Skeletal muscle tissue (tissue), 3 donors: ENCODE measurements at regions not wholly inside any gene's neighbourhood (a gene's known extent, or its start where the extent isn't known, plus 50 kb on each side); places are given as distances from the start of the nearest gene placed in this dataset.

Experiments used
- H3K27ac ChIP-seq: one replicate; pipeline ENCODE4 v1.7.0; 2013; ENCODE audit warnings: mild to moderate bottlenecking, low read depth, low read length, inconsistent platforms
- H3K27me3 ChIP-seq, 3 donors: one replicate each; pipeline ENCODE4 v1.7.0; 2013; ENCODE audit warnings: low read length in 3 of 3; ENCODE audit not compliant: control insufficient read depth in 3 of 3, insufficient read depth in 3 of 3
- H3K36me3 ChIP-seq, 3 donors: one replicate each; pipeline ENCODE4 v1.7.0; 2013; ENCODE audit warnings: low read length in 3 of 3; ENCODE audit not compliant: control insufficient read depth in 3 of 3, insufficient read depth in 3 of 3
- H3K4me1 ChIP-seq, 3 donors: one replicate each; pipeline ENCODE4 v1.7.0; 2013; ENCODE audit warnings: low read length in 3 of 3, mild to moderate bottlenecking in 3 of 3; ENCODE audit not compliant: control insufficient read depth in 3 of 3, insufficient read depth in 3 of 3
- H3K4me3 ChIP-seq, 3 donors: one replicate each; pipeline ENCODE4 v1.7.0; 2013; ENCODE audit warnings: low read length in 3 of 3
- H3K9ac ChIP-seq, 3 donors: one replicate each; pipeline ENCODE4 v1.7.0; 2013; ENCODE audit warnings: low read length in 3 of 3, mild to moderate bottlenecking in 3 of 3, moderate library complexity in 2 of 3, low read depth in 1 of 3
- H3K9me3 ChIP-seq, 3 donors: one replicate each; pipeline ENCODE4 v1.7.0; 2013; ENCODE audit warnings: low read length in 3 of 3; ENCODE audit not compliant: control insufficient read depth in 3 of 3
- donor health status: Osteomylitis.

DNA sequence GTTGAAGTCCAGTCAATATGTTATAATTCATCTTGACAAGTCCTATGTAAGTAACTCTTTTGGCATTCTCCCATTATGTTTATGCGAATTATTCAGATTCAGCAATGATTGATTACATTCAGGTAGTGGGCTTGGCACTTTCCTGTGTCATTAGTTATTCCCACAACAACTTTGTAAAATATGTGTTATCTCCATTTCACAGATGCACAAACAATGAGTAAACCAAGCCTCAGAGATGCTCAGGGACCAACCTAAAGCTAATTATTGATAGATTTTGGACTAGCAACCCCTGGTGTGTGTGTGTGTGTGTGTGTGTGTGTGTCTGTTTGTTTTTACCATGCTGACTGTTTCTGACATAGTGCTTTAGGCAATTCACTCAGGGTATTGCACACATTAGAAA, 371.1 kb upstream of the C1orf87 start:
- no peaks in the 10 kb centered on the region for H3K9me3 ChIP-seq
- no peak overlapping the region for H3K27ac ChIP-seq
- no peak overlapping the region for H3K9ac ChIP-seq
- H3K4me3 ChIP-seq, result no peak overlapping the region
- H3K27me3 ChIP-seq, result no peaks in the 10 kb centered on the region
- no peaks in the 10 kb centered on the region for H3K36me3 ChIP-seq
- H3K4me1 ChIP-seq, result no peaks in the 10 kb centered on the region

DNA sequence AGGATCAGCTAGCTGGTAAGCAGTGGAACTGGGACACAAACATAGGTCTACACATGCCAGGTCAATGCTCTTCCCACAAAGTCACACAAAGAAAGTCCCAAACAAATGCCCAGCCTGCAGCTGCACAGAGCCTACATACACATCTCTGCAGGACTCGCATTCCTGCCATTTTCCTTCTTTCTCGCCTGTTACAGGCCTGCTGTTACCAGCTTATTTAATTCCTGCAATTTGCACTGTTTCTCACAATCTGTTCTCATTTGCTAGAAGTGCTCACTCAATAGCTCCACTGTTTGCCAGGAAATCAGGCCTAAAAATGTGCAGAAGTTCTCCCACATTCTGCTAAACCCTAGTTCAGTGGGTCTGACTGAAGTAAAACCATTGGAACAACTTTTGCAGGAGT, 362.6 kb upstream of the C1orf87 start:
- Histone ChIP-seq H3K4me3 (no peak overlapping the region), H3K9me3 (no peaks in the 10 kb centered on the region), H3K4me1 (no peaks in the 10 kb centered on the region), H3K36me3 (no peaks in the 10 kb centered on the region), H3K9ac (no peak overlapping the region), H3K27me3 (no peaks in the 10 kb centered on the region), H3K27ac (no peak overlapping the region)

DNA sequence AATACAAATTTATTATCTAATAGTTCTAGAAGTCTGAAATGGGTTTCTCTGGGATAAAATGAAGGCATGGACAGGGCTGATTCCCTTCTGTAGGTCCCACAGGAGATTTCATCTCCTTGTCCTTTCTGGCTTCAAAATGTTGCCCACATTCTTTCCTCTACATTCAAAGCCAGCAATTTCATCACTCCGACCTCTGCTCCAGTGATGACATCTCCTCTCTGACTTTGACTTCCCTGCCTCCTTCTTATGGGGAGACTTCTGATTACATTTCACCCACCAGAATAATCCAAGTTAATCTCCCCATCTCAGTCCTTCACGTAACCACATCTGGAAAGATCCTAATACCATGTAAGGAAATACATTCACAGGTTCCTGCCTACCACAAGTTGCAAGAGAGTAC, 358.0 kb upstream of the C1orf87 start:
- no peaks in the 10 kb centered on the region for H3K9me3 ChIP-seq
- H3K36me3 ChIP-seq, result no peaks in the 10 kb centered on the region

DNA sequence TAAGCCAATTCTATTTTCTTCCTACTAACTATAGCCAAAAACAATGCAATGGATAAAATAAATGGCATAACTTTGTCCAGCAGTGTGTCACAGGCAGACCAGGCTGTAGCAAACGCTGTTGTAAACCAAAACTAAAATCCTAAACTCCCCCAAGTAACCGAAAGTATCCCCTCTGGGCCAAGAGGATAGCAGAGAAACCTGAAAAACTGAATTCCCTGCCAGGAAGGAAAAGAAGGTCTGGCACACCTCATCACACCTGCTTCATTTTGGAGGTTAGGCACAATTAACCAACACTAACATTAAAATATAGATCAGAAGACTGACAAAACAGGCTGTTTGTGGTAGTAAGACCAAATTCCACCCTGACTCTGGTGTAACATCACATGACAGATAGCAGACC, 356.8 kb upstream of the C1orf87 start:
- H3K9me3 ChIP-seq, result no peaks in the 10 kb centered on the region
- no peak overlapping the region for H3K4me3 ChIP-seq
- no peaks in the 10 kb centered on the region for H3K36me3 ChIP-seq
- H3K4me1 ChIP-seq, result no peaks in the 10 kb centered on the region
- H3K9ac ChIP-seq, result no peak overlapping the region
- no peak overlapping the region for H3K27ac ChIP-seq
- no peaks in the 10 kb centered on the region for H3K27me3 ChIP-seq

More for the DNA sequence above, 358.0 kb upstream of the C1orf87 start:
- Histone ChIP-seq H3K4me3 (no peak overlapping the region), H3K27me3 (no peaks in the 10 kb centered on the region), H3K9ac (no peak overlapping the region), H3K27ac (no peak overlapping the region), H3K4me1 (no peaks in the 10 kb centered on the region)

DNA sequence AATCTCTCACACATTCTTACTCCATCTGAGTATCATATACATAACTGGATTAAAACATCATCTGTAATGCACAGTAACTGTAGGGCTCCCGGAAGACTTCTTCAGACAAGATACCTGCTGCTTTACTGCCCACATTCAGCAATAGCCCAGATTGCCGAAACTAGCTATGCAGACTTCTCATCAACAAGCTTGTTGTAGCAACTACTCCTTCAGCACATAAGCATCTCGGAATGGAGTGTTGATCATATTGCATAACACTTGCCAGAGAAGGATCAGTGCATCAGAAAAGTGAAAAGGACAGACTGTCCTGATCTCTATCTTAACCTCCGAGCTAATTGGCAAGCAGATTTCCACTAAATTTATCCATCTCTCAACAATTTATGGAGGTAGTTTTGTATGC, 354.6 kb upstream of the C1orf87 start:
- Histone ChIP-seq H3K36me3 (no peaks in the 10 kb centered on the region), H3K27ac (no peak overlapping the region), H3K27me3 (no peaks in the 10 kb centered on the region), H3K9ac (no peak overlapping the region), H3K4me3 (no peak overlapping the region), H3K9me3 (no peaks in the 10 kb centered on the region), H3K4me1 (no peaks in the 10 kb centered on the region)

DNA sequence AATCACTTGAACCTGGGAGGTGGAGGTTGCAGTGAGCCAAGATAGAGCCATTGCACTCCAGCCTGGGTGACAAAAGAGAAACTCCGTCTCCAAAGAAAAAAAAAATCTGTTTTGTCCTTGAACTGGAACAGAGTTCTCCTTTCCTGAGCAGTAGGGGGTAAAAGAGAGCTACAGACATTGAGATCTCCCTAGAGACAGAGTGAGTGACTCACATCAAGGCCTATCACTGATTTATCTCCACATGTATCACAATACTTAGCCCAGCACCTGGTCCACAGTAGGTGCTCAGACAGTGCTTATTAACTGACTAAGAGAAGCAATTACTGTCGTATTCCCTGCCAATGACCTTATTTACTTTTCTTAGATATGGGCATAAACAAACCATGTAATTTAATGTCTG, 354.1 kb upstream of the C1orf87 start:
- no peak overlapping the region for H3K27ac ChIP-seq
- H3K9ac ChIP-seq, result no peak overlapping the region
- H3K9me3 ChIP-seq, result no peaks in the 10 kb centered on the region
- no peak overlapping the region for H3K4me3 ChIP-seq
- no peaks in the 10 kb centered on the region for H3K4me1 ChIP-seq
- no peaks in the 10 kb centered on the region for H3K36me3 ChIP-seq
- H3K27me3 ChIP-seq, result no peaks in the 10 kb centered on the region

DNA sequence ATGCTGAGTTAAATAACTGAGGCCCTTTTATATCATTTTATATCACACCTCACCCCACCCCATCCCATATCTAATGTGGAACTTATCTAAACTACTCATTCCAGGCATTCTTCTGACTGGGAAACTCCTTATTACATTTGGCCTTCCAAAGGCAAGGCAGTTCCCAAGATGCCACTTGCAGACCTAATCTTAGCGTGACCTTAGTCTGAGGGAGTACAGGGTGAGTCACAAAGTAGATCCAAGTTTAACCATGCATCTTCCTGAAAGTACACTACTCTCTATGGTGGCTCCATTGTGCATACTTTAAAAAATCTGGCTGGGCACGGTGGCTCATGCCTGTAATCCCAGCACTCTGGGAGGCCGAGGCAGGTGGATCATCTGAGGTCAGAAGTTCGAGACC, 353.6 kb upstream of the C1orf87 start:
- no peak overlapping the region for H3K4me3 ChIP-seq
- H3K9me3 ChIP-seq, result no peaks in the 10 kb centered on the region
- no peaks in the 10 kb centered on the region for H3K36me3 ChIP-seq
- H3K9ac ChIP-seq, result no peak overlapping the region
- no peaks in the 10 kb centered on the region for H3K4me1 ChIP-seq
- H3K27me3 ChIP-seq, result no peaks in the 10 kb centered on the region
- H3K27ac ChIP-seq, result no peak overlapping the region

DNA sequence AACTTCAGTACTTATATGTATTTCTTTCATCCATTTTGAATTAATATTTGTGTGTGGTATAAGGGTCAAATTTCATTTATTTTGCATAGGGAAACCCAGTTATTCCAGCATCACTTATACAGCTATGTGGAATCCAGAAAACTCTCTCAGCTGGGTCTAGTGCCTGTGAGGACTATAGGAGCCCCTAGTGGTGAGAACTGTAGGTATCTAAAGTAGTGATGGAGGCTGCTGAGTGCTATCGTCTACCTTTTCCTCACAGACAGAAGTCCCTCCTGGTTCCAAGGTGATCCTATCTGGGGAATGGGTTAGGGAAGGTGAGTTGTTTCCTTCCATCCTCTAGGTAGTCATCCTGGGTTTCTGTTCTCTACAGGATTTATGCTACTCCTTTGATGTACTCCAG, 352.0 kb upstream of the C1orf87 start:
- H3K4me3 ChIP-seq, result peak overlapping the region in 1 of 3 donors; percentile 1
- H3K9me3 ChIP-seq, result no peaks in the 10 kb centered on the region
- no peaks in the 10 kb centered on the region for H3K4me1 ChIP-seq
- no peaks in the 10 kb centered on the region for H3K36me3 ChIP-seq
- no peak overlapping the region for H3K27ac ChIP-seq
- H3K27me3 ChIP-seq, result no peaks in the 10 kb centered on the region
- no peak overlapping the region for H3K9ac ChIP-seq

DNA sequence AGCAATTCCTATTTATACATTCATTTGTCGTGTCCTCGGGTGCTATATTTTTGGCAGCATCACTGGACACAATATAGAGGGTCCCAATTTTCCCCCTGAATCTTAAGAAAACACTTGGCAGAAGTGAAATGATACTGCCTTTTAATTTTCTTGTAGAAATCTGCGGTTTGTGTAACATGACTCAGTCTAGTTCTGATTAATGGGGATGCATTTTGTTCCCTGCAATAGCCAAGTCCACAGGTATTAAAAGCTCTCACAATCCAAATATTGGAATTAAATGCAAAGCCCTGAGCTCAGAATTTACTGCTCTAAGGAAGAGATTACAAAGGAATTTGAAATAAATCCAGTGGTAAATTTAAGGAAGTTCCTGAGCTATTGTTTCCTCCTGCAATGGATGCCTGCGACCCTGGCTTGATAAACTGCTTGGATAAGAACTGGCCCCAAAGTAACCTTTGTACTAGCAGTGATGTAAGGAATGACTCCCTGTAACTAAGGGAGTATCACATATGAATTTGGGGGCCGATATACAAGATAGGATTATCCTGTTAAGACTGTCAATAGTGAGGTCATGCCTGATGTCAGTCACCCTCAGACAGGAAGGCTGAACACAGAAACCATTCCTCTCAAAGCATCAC, 349.7 kb upstream of the C1orf87 start:
- Histone ChIP-seq H3K36me3 (no peaks in the 10 kb centered on the region), H3K27ac (no peak overlapping the region), H3K4me1 (no peaks in the 10 kb centered on the region), H3K9me3 (no peaks in the 10 kb centered on the region), H3K4me3 (no peak overlapping the region), H3K9ac (no peak overlapping the region), H3K27me3 (no peaks in the 10 kb centered on the region)

DNA sequence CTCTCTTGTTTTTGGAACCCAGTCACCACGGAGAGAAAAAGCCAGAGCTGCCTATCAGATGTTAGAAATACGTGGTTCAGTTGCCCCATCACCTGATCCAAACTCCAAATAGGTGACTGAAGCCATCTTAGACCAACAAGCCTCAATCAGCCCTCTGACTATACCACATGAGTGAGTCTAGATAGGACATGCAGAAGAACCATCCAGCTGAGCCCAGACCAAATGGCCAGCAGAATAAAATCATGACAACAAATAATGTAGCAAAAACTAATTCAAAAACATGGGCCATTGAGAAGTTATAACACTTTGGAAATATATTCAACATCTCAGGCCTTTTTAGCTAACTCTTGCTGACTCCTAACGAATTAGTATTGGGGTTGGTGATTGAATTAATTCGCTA, 348.4 kb upstream of the C1orf87 start:
- H3K4me3 ChIP-seq, result no peak overlapping the region

DNA sequence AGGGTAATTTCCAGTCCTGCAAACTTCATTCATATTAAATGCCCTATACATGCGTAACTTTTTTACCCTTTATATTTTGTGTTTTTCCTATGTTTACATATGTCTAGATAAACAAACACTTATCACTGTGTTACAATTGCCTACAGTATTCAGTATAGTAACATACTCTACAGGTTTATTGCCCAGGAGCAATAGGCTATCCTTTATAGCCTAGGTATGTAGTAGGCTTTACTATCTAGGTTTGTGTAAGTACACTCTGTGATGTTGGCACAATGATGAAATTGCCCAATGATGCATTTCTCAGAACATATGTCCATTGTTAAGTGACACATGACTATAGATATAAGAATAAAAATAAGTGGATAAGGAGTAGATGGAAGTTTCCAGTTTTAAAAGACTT, 345.5 kb upstream of the C1orf87 start:
- Histone ChIP-seq H3K36me3 (no peaks in the 10 kb centered on the region), H3K27ac (no peak overlapping the region), H3K9ac (no peak overlapping the region), H3K4me1 (no peaks in the 10 kb centered on the region), H3K9me3 (no peaks in the 10 kb centered on the region), H3K4me3 (no peak overlapping the region), H3K27me3 (no peaks in the 10 kb centered on the region)

More for the DNA sequence above, 348.4 kb upstream of the C1orf87 start:
- Histone ChIP-seq H3K9ac (no peak overlapping the region), H3K9me3 (no peaks in the 10 kb centered on the region), H3K27me3 (no peaks in the 10 kb centered on the region), H3K27ac (no peak overlapping the region), H3K4me1 (no peaks in the 10 kb centered on the region), H3K36me3 (no peaks in the 10 kb centered on the region)
